ENCODE measurements at regions not wholly inside any gene's neighbourhood (a gene's known extent, or its start where the extent isn't known, plus 50 kb on each side); places are given as distances from the start of the nearest gene placed in this dataset.

DNA sequence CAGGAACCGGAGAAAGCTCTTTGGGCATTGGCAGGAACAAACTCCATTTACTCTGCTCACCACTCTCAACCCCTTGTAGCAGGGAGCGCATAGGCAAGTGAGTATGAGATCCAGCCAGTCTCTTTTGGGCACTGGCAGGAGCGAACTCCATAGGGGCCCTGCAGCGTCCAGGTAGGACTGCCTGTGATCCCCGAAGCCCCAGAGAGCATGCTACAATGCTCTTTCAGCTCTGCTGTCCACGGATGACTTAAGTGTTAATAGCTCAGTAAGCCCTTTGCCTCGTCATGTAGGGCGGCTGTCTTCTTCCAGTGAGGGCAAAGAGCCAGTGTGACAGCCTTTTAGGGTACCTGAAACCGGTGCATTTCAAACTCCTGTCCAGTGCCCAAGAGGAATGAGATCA, 1525.6 kb upstream of the RAG2 start:
- TF ChIP-seq, protein P1, sequence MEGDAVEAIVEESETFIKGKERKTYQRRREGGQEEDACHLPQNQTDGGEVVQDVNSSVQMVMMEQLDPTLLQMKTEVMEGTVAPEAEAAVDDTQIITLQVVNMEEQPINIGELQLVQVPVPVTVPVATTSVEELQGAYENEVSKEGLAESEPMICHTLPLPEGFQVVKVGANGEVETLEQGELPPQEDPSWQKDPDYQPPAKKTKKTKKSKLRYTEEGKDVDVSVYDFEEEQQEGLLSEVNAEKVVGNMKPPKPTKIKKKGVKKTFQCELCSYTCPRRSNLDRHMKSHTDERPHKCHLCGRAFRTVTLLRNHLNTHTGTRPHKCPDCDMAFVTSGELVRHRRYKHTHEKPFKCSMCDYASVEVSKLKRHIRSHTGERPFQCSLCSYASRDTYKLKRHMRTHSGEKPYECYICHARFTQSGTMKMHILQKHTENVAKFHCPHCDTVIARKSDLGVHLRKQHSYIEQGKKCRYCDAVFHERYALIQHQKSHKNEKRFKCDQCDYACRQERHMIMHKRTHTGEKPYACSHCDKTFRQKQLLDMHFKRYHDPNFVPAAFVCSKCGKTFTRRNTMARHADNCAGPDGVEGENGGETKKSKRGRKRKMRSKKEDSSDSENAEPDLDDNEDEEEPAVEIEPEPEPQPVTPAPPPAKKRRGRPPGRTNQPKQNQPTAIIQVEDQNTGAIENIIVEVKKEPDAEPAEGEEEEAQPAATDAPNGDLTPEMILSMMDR (IDR thresholded peaks at IDR 0.05): no peak
- no peak for TF ChIP-seq POLR2A (IDR thresholded peaks at IDR 0.05)

Data from uterus (tissue), 2 donors.